Activated CD4-positive, CD25-positive, alpha-beta regulatory T cell (primary cell): ENCODE measurements at regions not wholly inside any gene's neighbourhood (a gene's known extent, or its start where the extent isn't known, plus 50 kb on each side); places are given as distances from the start of the nearest gene placed in this dataset.
"Not testable (repeated sequence)": the region's sequence is repeated elsewhere in the genome, so short reads cannot be mapped to it uniquely, and the experiment has no call there.

Experiments
- DNase-seq, 4 experiments: peaks; one replicate each; lab custom pipeline; 2025; lab: John Stamatoyannopoulos, UW

- DNase-seq: no peak
Measured at GRCh38 chr6:118719351-118720124, 68.1 kb upstream of the CEP85L start.

GRCh38 chr6:118718903-118719302 is 67.5 kb upstream of the CEP85L start:
- no peak for DNase-seq

DNA sequence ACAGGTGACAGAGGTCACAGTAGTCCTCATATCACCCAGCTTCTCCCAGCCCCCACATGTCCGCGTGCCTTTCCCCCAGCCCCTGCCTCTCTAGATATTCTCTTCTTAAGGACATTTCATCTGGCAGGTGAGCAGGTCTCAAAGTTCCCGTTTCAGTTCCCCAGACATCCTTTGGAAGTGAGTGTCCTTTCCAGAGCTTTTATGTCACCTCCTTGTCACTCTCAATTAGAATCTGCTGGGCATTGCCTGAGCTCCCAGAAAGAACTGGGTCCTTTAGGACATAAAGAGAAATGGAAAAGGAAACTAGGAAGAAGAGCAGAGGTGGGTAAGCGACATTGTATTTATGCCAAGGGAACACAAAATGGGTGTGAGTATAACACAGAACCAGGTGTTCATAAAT is 66.9 kb upstream of the CEP85L start:
- DNase-seq: no peak

DNA sequence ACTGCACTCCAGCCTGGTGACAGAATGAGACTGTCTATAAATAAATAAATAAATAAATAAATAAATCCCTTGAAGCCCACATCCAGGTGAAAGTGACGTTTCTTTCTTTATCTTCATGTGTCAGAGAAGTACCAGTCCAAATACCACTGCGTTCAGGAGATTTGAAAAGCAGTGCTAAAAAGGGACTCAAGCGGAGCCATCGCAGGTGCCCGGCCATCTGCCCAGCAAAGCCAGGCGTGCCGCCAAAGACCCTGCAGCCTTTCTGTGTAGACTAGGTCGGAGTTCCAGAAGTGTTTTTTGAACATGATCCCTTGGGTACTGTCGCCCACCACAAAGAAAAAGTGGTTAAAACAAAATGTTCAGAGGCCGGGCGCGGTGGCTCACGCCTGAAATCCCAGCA is 65.7 kb upstream of the CEP85L start:
- no peak for DNase-seq

GRCh38 chr6:118715907-118716306 is 64.5 kb upstream of the CEP85L start:
- not testable (repeated sequence) for DNase-seq

DNA sequence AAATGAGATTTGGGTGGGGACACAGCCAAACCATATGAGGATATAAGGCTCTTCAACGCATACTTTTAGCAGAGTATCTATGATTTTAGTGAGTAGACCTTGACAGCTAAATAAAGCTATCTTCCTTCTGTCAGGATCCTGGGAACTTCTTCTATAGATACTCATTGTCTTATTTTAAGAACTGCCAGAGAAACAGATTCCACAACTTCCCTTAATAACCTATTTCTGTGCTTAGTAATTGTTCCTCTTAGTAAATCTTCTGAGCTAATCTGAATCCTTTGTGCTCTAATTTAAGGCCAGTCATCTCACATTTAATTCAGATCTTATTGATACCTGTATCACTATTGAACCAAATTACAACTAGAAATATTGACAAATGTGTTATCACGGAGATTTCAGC is 64.0 kb upstream of the CEP85L start:
- DNase-seq: no peak

DNA sequence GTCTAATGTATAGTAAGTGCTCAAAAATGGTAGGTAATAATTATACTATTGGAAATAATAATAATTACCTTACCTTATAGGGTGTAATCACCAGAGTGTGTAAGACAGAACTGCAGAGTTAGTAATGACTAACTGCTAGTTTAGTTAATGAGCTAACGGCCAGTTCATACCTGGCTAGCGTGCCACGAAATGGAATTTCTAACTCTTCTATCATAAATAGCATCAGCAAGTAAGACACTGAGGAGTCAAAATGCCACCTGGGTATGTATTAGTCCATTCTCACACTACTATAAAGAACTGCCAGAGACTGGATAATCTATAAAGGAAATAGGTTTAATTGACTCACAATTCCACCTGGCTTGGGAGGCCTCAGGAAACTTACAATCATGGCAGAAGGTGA is 63.4 kb upstream of the CEP85L start:
- DNase-seq: no peak

DNA sequence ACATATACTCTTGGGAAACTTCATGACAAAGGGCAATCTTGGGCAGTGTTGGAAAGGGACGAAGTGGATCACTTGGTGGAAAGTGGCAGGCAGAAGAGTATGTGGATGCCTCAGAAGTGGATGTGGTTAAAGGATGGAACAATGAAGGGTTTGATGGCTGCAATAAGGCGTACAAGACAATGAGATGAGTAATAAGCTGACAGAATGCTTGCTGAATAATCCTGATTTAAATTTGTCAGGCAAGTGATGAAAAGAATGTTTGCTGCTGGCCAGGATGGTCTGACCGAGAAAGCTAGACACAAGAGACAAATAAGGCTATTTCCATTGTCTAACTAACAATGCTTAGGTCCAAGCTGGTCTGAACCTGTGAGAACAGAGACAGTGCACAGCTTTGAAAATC is 61.6 kb upstream of the CEP85L start:
- DNase-seq: no peak

GRCh38 chr6:118710616-118711015 is 59.2 kb upstream of the CEP85L start:
- DNase-seq: no peak

DNA sequence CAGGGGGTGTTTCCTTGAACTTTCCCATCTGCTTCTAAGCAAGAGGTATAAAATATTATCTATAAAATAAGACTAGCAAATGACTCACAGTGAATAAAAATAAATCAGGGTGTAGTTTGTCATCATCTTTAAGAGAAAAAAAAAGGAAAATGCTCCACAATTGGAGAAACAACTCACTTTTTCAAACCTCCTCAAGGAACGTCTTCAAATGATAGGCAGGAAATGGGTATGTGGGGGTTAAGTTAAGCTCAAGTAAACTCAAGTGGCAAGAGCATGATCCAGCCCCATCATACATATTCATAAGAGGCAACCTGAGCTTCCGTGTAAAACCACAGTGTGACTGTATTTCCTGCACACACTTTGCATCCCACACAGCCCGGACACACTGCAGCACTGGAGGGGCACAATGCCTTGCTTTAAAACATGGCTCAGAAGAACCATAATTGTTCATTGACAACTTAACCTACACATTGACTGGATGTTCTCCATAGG is 58.5 kb upstream of the CEP85L start:
- peak; percentile 35 to 57 (median 46) for DNase-seq

- no peak for DNase-seq
Measured at GRCh38 chr6:118708744-118709143, 57.4 kb upstream of the CEP85L start.

DNA sequence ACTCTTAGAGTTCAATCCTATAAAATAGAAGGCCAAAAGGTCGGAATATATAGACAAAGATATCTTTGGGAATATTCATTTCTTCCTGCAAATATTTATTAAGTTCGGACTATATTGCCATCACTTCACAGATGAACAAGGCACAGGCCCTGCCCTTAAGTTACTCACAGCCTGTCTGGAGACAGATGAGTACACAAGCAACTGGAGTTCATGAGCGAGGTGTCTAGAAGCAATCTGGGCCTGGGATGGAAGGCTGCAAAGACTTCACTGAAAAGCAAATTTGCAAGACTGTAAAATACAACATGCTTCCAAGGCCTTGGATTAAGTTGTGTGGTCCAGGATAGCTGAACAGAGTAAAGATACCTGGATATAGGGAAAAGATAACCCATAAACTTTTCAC is 56.7 kb upstream of the CEP85L start:
- DNase-seq: no peak

- DNase-seq: no peak
Measured at GRCh38 chr6:118706702-118707101, 55.3 kb upstream of the CEP85L start.

DNA sequence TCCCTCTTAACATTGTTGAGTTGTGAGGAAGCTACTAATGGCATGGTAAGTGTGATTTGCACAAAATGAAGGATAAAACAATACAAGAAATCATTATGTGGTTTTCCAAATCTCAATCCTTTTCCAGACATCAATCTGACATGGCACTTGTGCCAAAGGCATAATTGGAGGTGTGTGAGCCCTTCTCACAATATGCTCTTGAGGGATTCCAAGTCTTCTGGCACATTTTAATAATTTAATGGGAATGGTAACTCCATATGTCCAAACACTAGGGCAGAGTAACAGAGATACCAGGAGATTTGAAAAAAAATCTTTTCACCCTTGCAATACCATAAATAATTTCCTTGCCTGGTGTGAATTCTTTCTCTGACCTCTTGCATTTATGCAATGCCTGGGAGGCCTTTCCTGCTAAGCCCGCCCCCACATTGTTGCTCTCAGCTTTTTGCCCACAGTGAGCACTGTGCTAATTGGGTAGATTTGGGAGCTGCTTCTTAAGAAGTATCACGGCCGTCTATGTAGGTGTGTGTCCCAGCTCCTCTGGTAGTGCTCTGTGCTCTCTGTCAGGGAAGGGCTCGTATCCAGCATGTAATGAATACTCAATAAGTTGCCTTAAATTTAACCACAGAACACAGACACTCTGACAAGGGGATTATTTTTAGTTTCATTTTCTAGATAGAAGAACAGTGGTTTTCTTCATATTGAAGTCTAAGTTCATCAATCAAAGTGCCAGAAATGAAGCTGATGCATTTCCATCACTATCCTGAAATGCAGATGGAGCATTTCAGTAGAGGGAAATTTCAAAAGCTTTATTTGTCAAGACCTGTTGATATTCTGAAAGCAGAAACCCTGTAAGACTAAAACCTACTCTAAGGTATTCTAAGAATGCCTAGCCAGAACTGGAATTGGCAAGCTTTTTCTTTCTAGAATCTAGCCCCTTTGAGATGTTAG is 54.4 kb upstream of the CEP85L start:
- DNase-seq: no peak

DNA sequence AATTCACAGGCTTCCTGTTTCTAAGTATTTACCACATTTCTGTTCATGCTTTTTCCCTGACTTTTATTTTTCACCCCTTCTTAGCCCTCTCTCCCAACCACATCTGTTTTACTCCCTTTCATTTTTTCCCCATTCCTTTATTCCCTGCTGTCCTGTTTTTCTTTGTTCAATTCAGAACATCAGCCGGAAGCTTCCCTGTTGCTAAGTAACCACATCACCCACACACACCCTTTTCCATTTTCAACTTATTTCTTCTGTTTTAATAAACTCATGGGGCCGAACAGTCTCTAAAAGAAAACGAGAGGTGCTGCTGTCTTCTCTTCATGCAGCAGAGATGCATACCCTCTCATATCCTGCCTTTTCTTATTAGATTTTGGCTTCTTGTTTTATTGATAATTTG is 53.5 kb upstream of the CEP85L start:
- DNase-seq: no peak

- not testable (repeated sequence) for DNase-seq
Measured at GRCh38 chr6:118701260-118701659, 49.9 kb upstream of the CEP85L start.
